ENCODE measurements at regions not wholly inside any gene's neighbourhood (a gene's known extent, or its start where the extent isn't known, plus 50 kb on each side); places are given as distances from the start of the nearest gene placed in this dataset.

- H3F3A ChIP-seq (ENCODE audit: low read depth): no peaks in the 10 kb centered on the region
- H3K9me2 ChIP-seq (replicated peaks; ENCODE audit: low read depth, low read length): no peaks in the 10 kb centered on the region
- no peak overlapping the region for H3K4me2 ChIP-seq (ENCODE audit: low read depth, low read length, poor library complexity, severe bottlenecking)
- H3K9ac ChIP-seq (ENCODE audit: low read depth, low read length, poor library complexity, severe bottlenecking): no peak overlapping the region
- no peak overlapping the region for H3K4me3 ChIP-seq (ENCODE audit: low read length, poor library complexity, severe bottlenecking)
- H3K36me3 ChIP-seq (ENCODE audit: insufficient read depth, low read length): no peaks in the 10 kb centered on the region
- no peaks in the 10 kb centered on the region for H4K20me1 ChIP-seq (ENCODE audit: insufficient read depth, low read length, poor library complexity, severe bottlenecking)
- H2AFZ ChIP-seq (ENCODE audit: low read length): no peak overlapping the region
- H3K4me1 ChIP-seq (ENCODE audit: insufficient read depth, low read length, poor library complexity, severe bottlenecking): no peaks in the 10 kb centered on the region
- H3K79me2 ChIP-seq (ENCODE audit: insufficient read depth, low read length): no peaks in the 10 kb centered on the region
- H3K9me3 ChIP-seq (ENCODE audit: insufficient read depth, low read depth, low read length): no peaks in the 10 kb centered on the region
- TF ChIP-seq CTCF (conservative IDR thresholded peaks at IDR 0.05; ENCODE audit: low read length) (no peak), EZH2phosphoT487 (IDR thresholded peaks at IDR 0.05; ENCODE audit: borderline replicate concordance) (no peak)
- no peaks in the 10 kb centered on the region for H3K27me3 ChIP-seq (ENCODE audit: insufficient read depth, low read length, poor library complexity, severe bottlenecking)
These were observed 749.4 kb downstream of the ARAP2 start for GRCh38 chr4:35494955-35495354.

GRCh38 chr4:35500812-35501211, 743.5 kb downstream of the ARAP2 start:
- H3K9me2 ChIP-seq (replicated peaks; ENCODE audit: low read depth, low read length): no peaks in the 10 kb centered on the region
- H3K27me3 ChIP-seq (ENCODE audit: insufficient read depth, low read length, poor library complexity, severe bottlenecking): no peaks in the 10 kb centered on the region
- H3K9me3 ChIP-seq (ENCODE audit: insufficient read depth, low read depth, low read length): no peaks in the 10 kb centered on the region
- H3F3A ChIP-seq (ENCODE audit: low read depth): no peaks in the 10 kb centered on the region
- no peak overlapping the region for H3K9ac ChIP-seq (ENCODE audit: low read depth, low read length, poor library complexity, severe bottlenecking)
- no peaks in the 10 kb centered on the region for H4K20me1 ChIP-seq (ENCODE audit: insufficient read depth, low read length, poor library complexity, severe bottlenecking)
- TF ChIP-seq CTCF (conservative IDR thresholded peaks at IDR 0.05; ENCODE audit: low read length): no peak
- TF ChIP-seq EZH2phosphoT487 (IDR thresholded peaks at IDR 0.05; ENCODE audit: borderline replicate concordance): no peak
- no peaks in the 10 kb centered on the region for H3K36me3 ChIP-seq (ENCODE audit: insufficient read depth, low read length)
- no peak overlapping the region for H3K4me2 ChIP-seq (ENCODE audit: low read depth, low read length, poor library complexity, severe bottlenecking)
- H3K79me2 ChIP-seq (ENCODE audit: insufficient read depth, low read length): no peaks in the 10 kb centered on the region
- H2AFZ ChIP-seq (ENCODE audit: low read length): no peak overlapping the region
- H3K4me3 ChIP-seq (ENCODE audit: low read length, poor library complexity, severe bottlenecking): no peak overlapping the region
- no peaks in the 10 kb centered on the region for H3K4me1 ChIP-seq (ENCODE audit: insufficient read depth, low read length, poor library complexity, severe bottlenecking)

- TF ChIP-seq EZH2phosphoT487 (IDR thresholded peaks at IDR 0.05; ENCODE audit: borderline replicate concordance): no peak
- TF ChIP-seq CTCF (conservative IDR thresholded peaks at IDR 0.05; ENCODE audit: low read length): no peak
- Histone ChIP-seq H3K9me2 (replicated peaks; ENCODE audit: low read depth, low read length) (no peaks in the 10 kb centered on the region), H3K9ac (ENCODE audit: low read depth, low read length, poor library complexity, severe bottlenecking) (no peak overlapping the region), H4K20me1 (ENCODE audit: insufficient read depth, low read length, poor library complexity, severe bottlenecking) (no peaks in the 10 kb centered on the region), H3K79me2 (ENCODE audit: insufficient read depth, low read length) (no peaks in the 10 kb centered on the region), H3K36me3 (ENCODE audit: insufficient read depth, low read length) (no peaks in the 10 kb centered on the region), H3K4me1 (ENCODE audit: insufficient read depth, low read length, poor library complexity, severe bottlenecking) (no peaks in the 10 kb centered on the region), H2AFZ (ENCODE audit: low read length) (no peak overlapping the region), H3F3A (ENCODE audit: low read depth) (no peaks in the 10 kb centered on the region), H3K9me3 (ENCODE audit: insufficient read depth, low read depth, low read length) (no peaks in the 10 kb centered on the region), H3K4me2 (ENCODE audit: low read depth, low read length, poor library complexity, severe bottlenecking) (no peak overlapping the region), H3K4me3 (ENCODE audit: low read length, poor library complexity, severe bottlenecking) (no peak overlapping the region), H3K27me3 (ENCODE audit: insufficient read depth, low read length, poor library complexity, severe bottlenecking) (no peaks in the 10 kb centered on the region)
These were observed 740.9 kb downstream of the ARAP2 start for GRCh38 chr4:35503435-35503834.

Data from Loucy (cell line).